Suprapubic skin (tissue), 4 donors: ENCODE measurements at regions not wholly inside any gene's neighbourhood (a gene's known extent, or its start where the extent isn't known, plus 50 kb on each side); places are given as distances from the start of the nearest gene placed in this dataset.
A peak's percentile ranks its signal among the peaks of the same experiment; 100 is the strongest.

Source experiments
- DNase-seq, 2 donors: peaks; one replicate each; pipeline ENCODE4 v3.0.0-alpha.2; 2019; ENCODE audit warnings: low spot score in 2 of 2
- H3K27ac ChIP-seq: fragments of 200-600 bp; sonication (generic); one replicate; pipeline ENCODE4 v1.5.1; 2019
- H3K27me3 ChIP-seq: fragments of 200-600 bp; sonication (generic); one replicate; pipeline ENCODE4 v1.5.1; 2019
- H3K36me3 ChIP-seq: fragments of 200-600 bp; sonication (generic); one replicate; pipeline ENCODE4 v1.5.1; 2019
- H3K4me1 ChIP-seq: fragments of 200-600 bp; sonication (generic); one replicate; pipeline ENCODE4 v1.5.1; 2019
- H3K4me3 ChIP-seq: fragments of 200-600 bp; sonication (generic); one replicate; pipeline ENCODE4 v1.5.1; 2019; ENCODE audit warnings: mild to moderate bottlenecking
- H3K9me3 ChIP-seq: fragments of 200-600 bp; sonication (generic); one replicate; pipeline ENCODE4 v1.5.1; 2019
- CTCF ChIP-seq, 2 donors: fragments of 200-600 bp in 1 of 2; fragments of 450-650 bp in 1 of 2; sonication (generic) in 1 of 2; IDR thresholded peaks; one replicate each; pipeline ENCODE4 v1.5.1; 2016 to 2019; ENCODE audit warnings: antibody characterized with exemption in 2 of 2, mild to moderate bottlenecking in 1 of 2, moderate library complexity in 1 of 2
- EP300 ChIP-seq: sonication (generic); formaldehyde crosslinking; IDR thresholded peaks from one replicate; pipeline ENCODE4 v1.6.1; 2017; ENCODE audit warnings: antibody characterized with exemption
- POLR2A ChIP-seq, 2 donors: fragments of 450-650 bp; IDR thresholded peaks; one replicate each; pipeline ENCODE4 v1.6.1; 2017; ENCODE audit warnings: antibody characterized with exemption in 2 of 2, mild to moderate bottlenecking in 2 of 2, moderate library complexity in 2 of 2
- POLR2AphosphoS5 ChIP-seq, 3 donors: sonication (generic); formaldehyde crosslinking; IDR thresholded peaks; one replicate each; pipeline ENCODE4 v1.6.1; 2017; ENCODE audit warnings: antibody characterized with exemption in 3 of 3
- WGBS: methylation state at CpG from one replicate; pipeline ENCODE4 v1.1.5; 2018; 5-methylcytosine and 5-hydroxymethylcytosine counted together

- WGBS = 84% methylated on average over 5 of the region's 5 CpGs
- H3K4me3 ChIP-seq = no peak overlapping the region
- no peaks in the 10 kb centered on the region for H3K27me3 ChIP-seq
- no peak overlapping the region for H3K27ac ChIP-seq
- TF ChIP-seq CTCF (IDR thresholded peaks at IDR 0.05) = no peak
- TF ChIP-seq POLR2AphosphoS5 (IDR thresholded peaks at IDR 0.05) = no peak
- no peak for TF ChIP-seq EP300
- DNase-seq = no peak
- H3K4me1 ChIP-seq = peaks cover 33% of the 10 kb centered on the region
- no peaks in the 10 kb centered on the region for H3K9me3 ChIP-seq
- no peaks in the 10 kb centered on the region for H3K36me3 ChIP-seq
Observed at GRCh38 chr11:129637983-129638776, 177.5 kb upstream of the TMEM45B start.

- H3K27ac ChIP-seq = no peak overlapping the region
Observed at GRCh38 chr11:129639300-129639699, 176.3 kb upstream of the TMEM45B start.

GRCh38 chr11:129640671-129641070 is 175.0 kb upstream of the TMEM45B start:
- Histone ChIP-seq H3K4me1 (peaks cover 46% of the 10 kb centered on the region), H3K36me3 (no peaks in the 10 kb centered on the region), H3K27ac (no peak overlapping the region), H3K4me3 (no peak overlapping the region), H3K27me3 (no peaks in the 10 kb centered on the region), H3K9me3 (no peaks in the 10 kb centered on the region)
- no peak for DNase-seq
- no peak for TF ChIP-seq CTCF (IDR thresholded peaks at IDR 0.05)
- no peak for TF ChIP-seq EP300
- no peak for TF ChIP-seq POLR2AphosphoS5 (IDR thresholded peaks at IDR 0.05)
- no peak for TF ChIP-seq POLR2A (IDR thresholded peaks at IDR 0.05)
- 77% methylated on average over 5 of the region's 5 CpGs for WGBS

More at GRCh38 chr11:129639300-129639699, 176.3 kb upstream of the TMEM45B start:
- H3K4me3 ChIP-seq = no peak overlapping the region
- no peaks in the 10 kb centered on the region for H3K27me3 ChIP-seq
- no peaks in the 10 kb centered on the region for H3K36me3 ChIP-seq
- H3K9me3 ChIP-seq = no peaks in the 10 kb centered on the region
- peaks cover 38% of the 10 kb centered on the region for H3K4me1 ChIP-seq
- TF ChIP-seq EP300 (no peak), CTCF (IDR thresholded peaks at IDR 0.05) (no peak), POLR2AphosphoS5 (IDR thresholded peaks at IDR 0.05) (no peak), POLR2A (IDR thresholded peaks at IDR 0.05) (no peak)
- DNase-seq = no peak
- 52% methylated on average over 2 of the region's 2 CpGs for WGBS

GRCh38 chr11:129643031-129643721 is 172.5 kb upstream of the TMEM45B start:
- H3K4me3 ChIP-seq = no peak overlapping the region
- H3K36me3 ChIP-seq = no peaks in the 10 kb centered on the region
- WGBS = 57% methylated on average over 6 of the region's 6 CpGs
- H3K9me3 ChIP-seq = no peaks in the 10 kb centered on the region
- TF ChIP-seq EP300 = no peak
- peak in 1 of 3 donors; percentile 4 for TF ChIP-seq POLR2AphosphoS5 (IDR thresholded peaks at IDR 0.05)
- no peak for DNase-seq
- peaks cover 42% of the 10 kb centered on the region for H3K4me1 ChIP-seq
- H3K27ac ChIP-seq = peak overlapping the region; percentile 85
- no peaks in the 10 kb centered on the region for H3K27me3 ChIP-seq

GRCh38 chr11:129644326-129644725 is 171.3 kb upstream of the TMEM45B start:
- H3K27ac ChIP-seq = peak overlapping the region; percentile 85
- H3K9me3 ChIP-seq = no peaks in the 10 kb centered on the region
- TF ChIP-seq POLR2A (IDR thresholded peaks at IDR 0.05) (no peak), EP300 (no peak), CTCF (IDR thresholded peaks at IDR 0.05) (no peak), POLR2AphosphoS5 (IDR thresholded peaks at IDR 0.05) (no peak)
- H3K4me1 ChIP-seq = peaks cover 42% of the 10 kb centered on the region
- 62% methylated on average over 3 of the region's 3 CpGs for WGBS
- no peak overlapping the region for H3K4me3 ChIP-seq
- H3K36me3 ChIP-seq = no peaks in the 10 kb centered on the region
- no peaks in the 10 kb centered on the region for H3K27me3 ChIP-seq
- no peak for DNase-seq
